ENCODE measurements at regions not wholly inside any gene's neighbourhood (a gene's known extent, or its start where the extent isn't known, plus 50 kb on each side); places are given as distances from the start of the nearest gene placed in this dataset.
"Not testable (repeated sequence)": the region's sequence is repeated elsewhere in the genome, so short reads cannot be mapped to it uniquely, and the experiment has no call there.

DNA sequence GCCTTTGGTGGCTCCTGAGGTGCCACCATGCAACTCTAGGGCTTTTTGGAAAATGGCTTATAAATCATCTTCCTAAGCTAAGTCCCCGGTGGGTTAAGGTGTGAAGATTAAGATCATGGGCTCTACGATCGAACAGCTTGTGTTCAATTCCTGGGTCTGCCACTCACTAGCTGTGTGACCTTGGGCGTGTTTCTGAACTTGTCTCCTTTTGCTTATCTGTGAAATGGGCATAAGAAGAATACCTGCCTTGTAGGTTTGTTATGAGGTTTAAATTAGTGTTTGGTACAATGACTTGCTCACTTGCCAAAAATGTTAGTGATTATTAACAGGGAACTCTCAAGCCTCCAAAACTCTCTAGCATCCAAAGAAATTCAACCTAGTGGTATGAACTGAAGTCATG lies 119.2 kb upstream of the PITX1 start:
- H3K9me3 ChIP-seq (ENCODE audit: insufficient read depth, low read depth, low read length): no peaks in the 10 kb centered on the region; the same call in 1 of the 2 replicates
- H3K9ac ChIP-seq (ENCODE audit: low read depth, low read length, poor library complexity, severe bottlenecking): no peak overlapping the region
- H3K79me2 ChIP-seq (ENCODE audit: insufficient read depth, low read length): no peaks in the 10 kb centered on the region
- TF ChIP-seq, protein P1, sequence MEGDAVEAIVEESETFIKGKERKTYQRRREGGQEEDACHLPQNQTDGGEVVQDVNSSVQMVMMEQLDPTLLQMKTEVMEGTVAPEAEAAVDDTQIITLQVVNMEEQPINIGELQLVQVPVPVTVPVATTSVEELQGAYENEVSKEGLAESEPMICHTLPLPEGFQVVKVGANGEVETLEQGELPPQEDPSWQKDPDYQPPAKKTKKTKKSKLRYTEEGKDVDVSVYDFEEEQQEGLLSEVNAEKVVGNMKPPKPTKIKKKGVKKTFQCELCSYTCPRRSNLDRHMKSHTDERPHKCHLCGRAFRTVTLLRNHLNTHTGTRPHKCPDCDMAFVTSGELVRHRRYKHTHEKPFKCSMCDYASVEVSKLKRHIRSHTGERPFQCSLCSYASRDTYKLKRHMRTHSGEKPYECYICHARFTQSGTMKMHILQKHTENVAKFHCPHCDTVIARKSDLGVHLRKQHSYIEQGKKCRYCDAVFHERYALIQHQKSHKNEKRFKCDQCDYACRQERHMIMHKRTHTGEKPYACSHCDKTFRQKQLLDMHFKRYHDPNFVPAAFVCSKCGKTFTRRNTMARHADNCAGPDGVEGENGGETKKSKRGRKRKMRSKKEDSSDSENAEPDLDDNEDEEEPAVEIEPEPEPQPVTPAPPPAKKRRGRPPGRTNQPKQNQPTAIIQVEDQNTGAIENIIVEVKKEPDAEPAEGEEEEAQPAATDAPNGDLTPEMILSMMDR (conservative IDR thresholded peaks at IDR 0.05; ENCODE audit: low read length): no peak
- no peak for TF ChIP-seq EZH2phosphoT487 (IDR thresholded peaks at IDR 0.05; ENCODE audit: borderline replicate concordance)
- no peaks in the 10 kb centered on the region for H3K36me3 ChIP-seq (ENCODE audit: insufficient read depth, low read length)
- H3K4me2 ChIP-seq (ENCODE audit: low read depth, low read length, poor library complexity, severe bottlenecking): no peak overlapping the region
- no peaks in the 10 kb centered on the region for H3K27me3 ChIP-seq (ENCODE audit: insufficient read depth, low read length, poor library complexity, severe bottlenecking)
- H3K4me3 ChIP-seq (ENCODE audit: low read length, poor library complexity, severe bottlenecking): no peak overlapping the region
- no peaks in the 10 kb centered on the region for H4K20me1 ChIP-seq (ENCODE audit: insufficient read depth, low read length, poor library complexity, severe bottlenecking)
- H3F3A ChIP-seq (ENCODE audit: low read depth): no peaks in the 10 kb centered on the region
- no peaks in the 10 kb centered on the region for H3K9me2 ChIP-seq (replicated peaks; ENCODE audit: low read depth, low read length)
- no peaks in the 10 kb centered on the region for H3K4me1 ChIP-seq (ENCODE audit: insufficient read depth, low read length, poor library complexity, severe bottlenecking)
- no peak overlapping the region for H2AFZ ChIP-seq (ENCODE audit: low read length)

DNA sequence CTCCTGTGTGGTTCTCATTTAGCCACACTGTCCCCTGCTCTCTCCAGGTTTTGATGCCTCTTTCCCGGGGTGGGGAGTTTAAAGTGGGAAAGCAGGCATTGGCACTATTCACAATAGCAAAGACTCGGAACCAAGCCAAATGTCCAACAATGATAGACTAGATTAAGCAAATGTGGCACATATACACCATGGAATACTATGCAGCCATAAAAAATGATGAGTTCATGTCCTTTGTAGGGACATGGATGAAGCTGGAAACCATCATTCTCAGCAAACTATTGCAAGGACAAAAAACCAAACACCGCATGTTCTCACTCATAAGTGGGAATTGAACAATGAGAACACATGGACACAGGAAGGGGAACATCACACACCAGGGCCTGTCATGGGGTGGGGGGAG lies 117.6 kb upstream of the PITX1 start:
- H3K4me1 ChIP-seq (ENCODE audit: insufficient read depth, low read length, poor library complexity, severe bottlenecking); H3K9me2 ChIP-seq (replicated peaks; ENCODE audit: low read depth, low read length); H3K79me2 ChIP-seq (ENCODE audit: insufficient read depth, low read length); H3K9ac ChIP-seq (ENCODE audit: low read depth, low read length, poor library complexity, severe bottlenecking); H3K4me3 ChIP-seq (ENCODE audit: low read length, poor library complexity, severe bottlenecking); H4K20me1 ChIP-seq (ENCODE audit: insufficient read depth, low read length, poor library complexity, severe bottlenecking); H3K36me3 ChIP-seq (ENCODE audit: insufficient read depth, low read length); H2AFZ ChIP-seq (ENCODE audit: low read length); H3K27me3 ChIP-seq (ENCODE audit: insufficient read depth, low read length, poor library complexity, severe bottlenecking); H3F3A ChIP-seq (ENCODE audit: low read depth); H3K9me3 ChIP-seq (ENCODE audit: insufficient read depth, low read depth, low read length); H3K4me2 ChIP-seq (ENCODE audit: low read depth, low read length, poor library complexity, severe bottlenecking): not testable (repeated sequence)

DNA sequence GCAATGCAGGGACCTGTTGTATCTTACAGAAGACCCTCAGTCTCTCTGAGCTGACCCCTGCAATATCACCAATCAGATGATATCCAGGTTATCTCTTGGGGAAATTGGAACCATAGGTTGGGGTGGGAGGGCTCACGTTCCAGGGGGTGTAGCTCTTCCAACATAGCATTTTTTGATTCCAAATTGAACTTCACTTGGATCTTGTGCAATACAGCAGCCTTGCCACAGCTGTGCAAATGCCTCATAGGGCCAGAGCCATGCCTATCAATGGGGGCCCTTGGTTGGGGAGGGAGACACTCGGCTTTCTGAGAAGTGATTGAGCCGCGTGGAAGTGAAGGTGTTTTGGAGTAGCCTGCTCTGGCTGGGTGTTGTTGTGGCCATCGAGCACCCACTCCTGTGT lies 117.2 kb upstream of the PITX1 start:
- Histone ChIP-seq H3K9me2 (replicated peaks; ENCODE audit: low read depth, low read length) (no peaks in the 10 kb centered on the region), H3K79me2 (ENCODE audit: insufficient read depth, low read length) (no peaks in the 10 kb centered on the region), H3F3A (ENCODE audit: low read depth) (no peaks in the 10 kb centered on the region), H3K9me3 (ENCODE audit: insufficient read depth, low read depth, low read length) (no peaks in the 10 kb centered on the region), H3K27me3 (ENCODE audit: insufficient read depth, low read length, poor library complexity, severe bottlenecking) (no peaks in the 10 kb centered on the region), H3K4me3 (ENCODE audit: low read length, poor library complexity, severe bottlenecking) (no peak overlapping the region), H2AFZ (ENCODE audit: low read length) (no peak overlapping the region), H3K4me2 (ENCODE audit: low read depth, low read length, poor library complexity, severe bottlenecking) (no peak overlapping the region), H3K9ac (ENCODE audit: low read depth, low read length, poor library complexity, severe bottlenecking) (no peak overlapping the region), H3K4me1 (ENCODE audit: insufficient read depth, low read length, poor library complexity, severe bottlenecking) (no peaks in the 10 kb centered on the region), H3K36me3 (ENCODE audit: insufficient read depth, low read length) (no peaks in the 10 kb centered on the region), H4K20me1 (ENCODE audit: insufficient read depth, low read length, poor library complexity, severe bottlenecking) (no peaks in the 10 kb centered on the region)
- TF ChIP-seq, protein P1 (conservative IDR thresholded peaks at IDR 0.05; ENCODE audit: low read length): no peak
- no peak for TF ChIP-seq EZH2phosphoT487 (IDR thresholded peaks at IDR 0.05; ENCODE audit: borderline replicate concordance)

DNA sequence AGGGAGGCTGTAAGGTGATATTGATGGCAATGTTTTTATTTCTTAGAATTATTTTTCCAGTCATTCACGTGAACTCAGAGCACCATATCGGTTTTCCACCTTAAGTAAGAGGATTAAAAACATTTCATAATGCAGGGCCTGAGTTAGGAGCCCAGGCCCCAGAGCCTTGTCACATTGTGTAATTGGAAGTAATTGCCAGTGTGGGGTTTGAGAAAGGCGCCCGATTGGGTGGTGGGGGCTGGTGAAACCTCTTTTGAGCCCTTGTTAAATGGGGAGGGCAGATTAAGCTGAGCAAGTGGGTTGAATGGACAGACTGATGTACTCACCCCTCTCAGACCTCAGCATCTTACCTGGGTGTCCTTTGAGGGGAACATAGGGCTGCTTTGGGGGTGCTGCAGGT lies 116.7 kb upstream of the PITX1 start:
- no peaks in the 10 kb centered on the region for H4K20me1 ChIP-seq (ENCODE audit: insufficient read depth, low read length, poor library complexity, severe bottlenecking)
- no peak overlapping the region for H3K4me3 ChIP-seq (ENCODE audit: low read length, poor library complexity, severe bottlenecking)
- no peaks in the 10 kb centered on the region for H3K9me2 ChIP-seq (replicated peaks; ENCODE audit: low read depth, low read length)
- no peaks in the 10 kb centered on the region for H3K9me3 ChIP-seq (ENCODE audit: insufficient read depth, low read depth, low read length)
- no peaks in the 10 kb centered on the region for H3K4me1 ChIP-seq (ENCODE audit: insufficient read depth, low read length, poor library complexity, severe bottlenecking)
- H3K9ac ChIP-seq (ENCODE audit: low read depth, low read length, poor library complexity, severe bottlenecking): no peak overlapping the region
- no peak overlapping the region for H2AFZ ChIP-seq (ENCODE audit: low read length)
- H3K36me3 ChIP-seq (ENCODE audit: insufficient read depth, low read length): no peaks in the 10 kb centered on the region
- TF ChIP-seq, protein P1 (conservative IDR thresholded peaks at IDR 0.05; ENCODE audit: low read length): no peak
- TF ChIP-seq EZH2phosphoT487 (IDR thresholded peaks at IDR 0.05; ENCODE audit: borderline replicate concordance): no peak
- H3F3A ChIP-seq (ENCODE audit: low read depth): no peaks in the 10 kb centered on the region
- no peak overlapping the region for H3K4me2 ChIP-seq (ENCODE audit: low read depth, low read length, poor library complexity, severe bottlenecking)
- no peaks in the 10 kb centered on the region for H3K79me2 ChIP-seq (ENCODE audit: insufficient read depth, low read length)
- H3K27me3 ChIP-seq (ENCODE audit: insufficient read depth, low read length, poor library complexity, severe bottlenecking): no peaks in the 10 kb centered on the region
